Kidney (tissue), 13 donors: ENCODE measurements at regions not wholly inside any gene's neighbourhood (a gene's known extent, or its start where the extent isn't known, plus 50 kb on each side); places are given as distances from the start of the nearest gene placed in this dataset.

Experiments
- DNase-seq, 5 donors: peaks; one replicate each; pipeline ENCODE4 v3.0.0-alpha.2; 2013 to 2020
- FAIRE-seq: peaks from 2 replicates; lab custom pipeline; 2012; peaks lifted over from hg19 to GRCh38; lab: Jason Lieb, UNC
- H3K27ac ChIP-seq, 2 donors: one replicate each; pipeline ENCODE4 v1.7.0; 2013; ENCODE audit warnings: low read depth in 2 of 2, low read length in 2 of 2, inconsistent platforms in 1 of 2
- H3K27me3 ChIP-seq: one replicate; pipeline ENCODE4 v1.7.1; 2013; ENCODE audit warnings: low read length, inconsistent platforms; ENCODE audit not compliant: control insufficient read depth, insufficient read depth
- H3K36me3 ChIP-seq, 3 donors: one replicate each; pipeline versions ENCODE4 v1.7.0 to v1.7.1; 2013; ENCODE audit warnings: low read length in 3 of 3, control low read depth in 1 of 3, inconsistent platforms in 1 of 3; ENCODE audit not compliant: insufficient read depth in 3 of 3, control insufficient read depth in 2 of 3
- H3K4me1 ChIP-seq, 3 donors: one replicate each; pipeline versions ENCODE4 v1.7.0 to v1.7.1; 2013; ENCODE audit warnings: low read length in 3 of 3, inconsistent platforms in 1 of 3, low read depth in 1 of 3; ENCODE audit not compliant: control insufficient read depth in 2 of 3, insufficient read depth in 2 of 3
- H3K4me3 ChIP-seq, 3 donors: one replicate each; pipeline versions ENCODE4 v1.7.0 to v1.8.1; 2013; ENCODE audit warnings: low read length in 3 of 3, control low read depth in 1 of 3, inconsistent platforms in 1 of 3
- H3K9ac ChIP-seq, 3 donors: one replicate each; pipeline versions ENCODE4 v1.7.0 to v1.7.1; 2013; ENCODE audit warnings: low read length in 3 of 3, control low read depth in 1 of 3, inconsistent platforms in 1 of 3
- H3K9me3 ChIP-seq, 3 donors: one replicate each; pipeline versions ENCODE4 v1.7.0 to v1.7.1; 2013; ENCODE audit warnings: low read length in 3 of 3, control low read depth in 1 of 3, inconsistent platforms in 1 of 3; ENCODE audit not compliant: control insufficient read depth in 2 of 3, insufficient read depth in 1 of 3
- intact Hi-C: fragments of 100-400 bp; cut with DNase I; formaldehyde crosslinking; loops from one replicate; pipeline ENCODE4 v1.11.1; 2022
- TF ChIP-seq, protein P1 (sequence below): IDR thresholded peaks from 3 replicates; pipeline ENCODE4 v1.5.1; 2012; ENCODE audit warnings: mild to moderate bottlenecking, moderate library complexity, borderline replicate concordance; ENCODE audit not compliant: insufficient read depth; ENCODE audit errors: extremely low read depth
- donor health status: control.
- donor health status: control.
- donor health status: control.
- donor health status: control.
- donor health status: control.
- donor health status: DM: yes; HTN: yes; CAD: no.
- donor health status: Normal renal cell carcinoma (clear cell type).

- Histone ChIP-seq H3K27me3 (no peaks in the 10 kb centered on the region), H3K4me1 (no peaks in the 10 kb centered on the region), H3K9ac (no peak overlapping the region), H3K27ac (no peak overlapping the region), H3K4me3 (no peak overlapping the region), H3K9me3 (peaks cover 0 to 3% (median 0%) of the 10 kb centered on the region in 3 donors), H3K36me3 (no peaks in the 10 kb centered on the region)
- DNase-seq (no peak), FAIRE-seq (no peak)
- TF ChIP-seq, protein P1, sequence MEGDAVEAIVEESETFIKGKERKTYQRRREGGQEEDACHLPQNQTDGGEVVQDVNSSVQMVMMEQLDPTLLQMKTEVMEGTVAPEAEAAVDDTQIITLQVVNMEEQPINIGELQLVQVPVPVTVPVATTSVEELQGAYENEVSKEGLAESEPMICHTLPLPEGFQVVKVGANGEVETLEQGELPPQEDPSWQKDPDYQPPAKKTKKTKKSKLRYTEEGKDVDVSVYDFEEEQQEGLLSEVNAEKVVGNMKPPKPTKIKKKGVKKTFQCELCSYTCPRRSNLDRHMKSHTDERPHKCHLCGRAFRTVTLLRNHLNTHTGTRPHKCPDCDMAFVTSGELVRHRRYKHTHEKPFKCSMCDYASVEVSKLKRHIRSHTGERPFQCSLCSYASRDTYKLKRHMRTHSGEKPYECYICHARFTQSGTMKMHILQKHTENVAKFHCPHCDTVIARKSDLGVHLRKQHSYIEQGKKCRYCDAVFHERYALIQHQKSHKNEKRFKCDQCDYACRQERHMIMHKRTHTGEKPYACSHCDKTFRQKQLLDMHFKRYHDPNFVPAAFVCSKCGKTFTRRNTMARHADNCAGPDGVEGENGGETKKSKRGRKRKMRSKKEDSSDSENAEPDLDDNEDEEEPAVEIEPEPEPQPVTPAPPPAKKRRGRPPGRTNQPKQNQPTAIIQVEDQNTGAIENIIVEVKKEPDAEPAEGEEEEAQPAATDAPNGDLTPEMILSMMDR = no peak
- intact Hi-C loops = no loop called here
These were observed 241.6 kb upstream of the RAB6C start for GRCh38 chr2:129737660-129738527.

GRCh38 chr2:129738799-129739198 is 240.7 kb upstream of the RAB6C start:
- TF ChIP-seq, protein P1 = no peak
- FAIRE-seq = no peak
- no peaks in the 10 kb centered on the region for H3K36me3 ChIP-seq
- H3K9ac ChIP-seq = no peak overlapping the region
- intact Hi-C loops = no loop called here
- DNase-seq = no peak
- H3K9me3 ChIP-seq = peaks cover 0 to 3% (median 0%) of the 10 kb centered on the region in 3 donors
- H3K4me3 ChIP-seq = no peak overlapping the region
- H3K4me1 ChIP-seq = no peaks in the 10 kb centered on the region
- H3K27me3 ChIP-seq = no peaks in the 10 kb centered on the region
- H3K27ac ChIP-seq = no peak overlapping the region

DNA sequence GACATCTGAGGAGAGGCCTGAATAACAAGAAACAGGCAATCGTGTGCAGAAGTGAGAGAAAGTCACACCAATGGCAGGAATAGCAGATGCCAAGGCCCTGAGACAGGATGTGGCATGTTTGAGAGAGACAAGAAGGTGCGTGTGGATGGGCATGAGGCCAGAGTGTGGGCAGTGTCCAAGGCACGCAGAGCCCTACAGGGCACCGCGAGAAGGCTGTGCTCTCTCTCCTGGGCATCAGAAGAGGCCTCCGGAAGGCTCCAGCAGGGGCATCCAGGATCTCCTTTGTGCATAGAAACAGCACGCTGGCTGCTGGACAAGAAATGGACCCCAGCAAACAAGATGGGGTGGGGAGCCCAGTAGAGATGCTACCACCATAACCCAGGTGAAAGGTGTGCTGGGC is 239.0 kb upstream of the RAB6C start:
- TF ChIP-seq, protein P1 = no peak
- Histone ChIP-seq H3K4me3 (no peak overlapping the region), H3K4me1 (no peaks in the 10 kb centered on the region), H3K27me3 (no peaks in the 10 kb centered on the region), H3K9ac (no peak overlapping the region), H3K36me3 (no peaks in the 10 kb centered on the region), H3K27ac (no peak overlapping the region), H3K9me3 (no peaks in the 10 kb centered on the region)
- intact Hi-C loops = no loop called here
- DNase-seq (no peak), FAIRE-seq (no peak)
